Peyer's patch (tissue), 4 donors: ENCODE measurements at regions not wholly inside any gene's neighbourhood (a gene's known extent, or its start where the extent isn't known, plus 50 kb on each side); places are given as distances from the start of the nearest gene placed in this dataset.

Experiments used
- CTCF ChIP-seq, 6 experiments: fragments of 450-650 bp in 4 of 6; fragments of 200-600 bp in 2 of 6; sonication (generic) in 1 of 6; IDR thresholded peaks; one replicate each; pipeline ENCODE4 v1.5.1; 2017 to 2019; ENCODE audit warnings: antibody characterized with exemption in 6 of 6, mild to moderate bottlenecking in 3 of 6, moderate library complexity in 1 of 6
- POLR2A ChIP-seq, 2 donors: fragments of 450-650 bp; IDR thresholded peaks; one replicate each; pipeline ENCODE4 v1.5.1; 2017; ENCODE audit warnings: antibody characterized with exemption in 2 of 2, mild to moderate bottlenecking in 2 of 2, moderate library complexity in 2 of 2

DNA sequence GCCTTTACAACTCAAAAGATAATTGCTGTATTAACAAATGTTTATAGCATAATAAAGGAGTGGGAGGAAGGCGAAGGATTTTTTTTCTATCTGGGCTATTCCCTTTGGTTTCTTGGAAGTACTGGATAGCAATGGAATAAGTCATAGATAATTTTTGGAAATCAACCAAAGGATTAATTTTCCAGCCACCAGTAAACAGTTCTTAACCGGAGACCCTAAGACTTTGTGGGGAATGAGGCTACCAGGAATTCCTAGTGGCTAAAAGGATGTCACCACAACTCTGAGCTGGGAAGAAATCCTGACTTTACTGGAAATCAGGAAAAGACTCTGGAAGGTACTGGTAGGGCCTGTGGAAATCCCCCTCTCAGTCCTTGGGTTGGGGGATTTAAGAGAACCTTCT is 138.4 kb upstream of the RARB start:
- TF ChIP-seq CTCF (IDR thresholded peaks at IDR 0.05), result no peak
- TF ChIP-seq POLR2A (IDR thresholded peaks at IDR 0.05), result no peak
